ENCODE measurements at regions not wholly inside any gene's neighbourhood (a gene's known extent, or its start where the extent isn't known, plus 50 kb on each side); places are given as distances from the start of the nearest gene placed in this dataset.

- TF ChIP-seq EZH2phosphoT487 (IDR thresholded peaks at IDR 0.05; ENCODE audit: insufficient read depth, low read depth) (no peak), EZH2 (IDR thresholded peaks at IDR 0.05; ENCODE audit: insufficient read depth, poor library complexity, severe bottlenecking) (no peak)
These were observed 126.6 kb upstream of the TYRP1 start for GRCh38 chr9:12566404-12567090.

Data from GM23248 (cell line).